Neural cell (in vitro differentiated cells): ENCODE measurements at regions not wholly inside any gene's neighbourhood (a gene's known extent, or its start where the extent isn't known, plus 50 kb on each side); places are given as distances from the start of the nearest gene placed in this dataset.

Experiments used
- EP300 ChIP-seq: fragments of 450-650 bp; conservative IDR thresholded peaks from 2 replicates; pipeline ENCODE4 v1.6.1; 2014; ENCODE audit warnings: antibody characterized with exemption, mild to moderate bottlenecking, moderate library complexity; ENCODE audit not compliant: poor library complexity, severe bottlenecking
- EZH2 ChIP-seq: fragments of 200-600, 300-800 bp; shearing (Covaris generic), sonication (generic); IDR thresholded peaks from 2 replicates; pipeline ENCODE4 v1.6.1; 2014; ENCODE audit warnings: antibody characterized with exemption, low read length, borderline replicate concordance, mild to moderate bottlenecking; ENCODE audit not compliant: insufficient read depth, poor library complexity, severe bottlenecking
- POLR2AphosphoS5 ChIP-seq: IDR thresholded peaks from 2 replicates; pipeline ENCODE4 v1.6.1; 2012
- SMC3 ChIP-seq: fragments of 450-650 bp; conservative IDR thresholded peaks from 2 replicates; pipeline ENCODE4 v1.6.1; 2014; ENCODE audit warnings: antibody characterized with exemption, mild to moderate bottlenecking, moderate library complexity; ENCODE audit not compliant: poor library complexity
- TF ChIP-seq, protein P1 (sequence below): fragments of 450-650 bp; IDR thresholded peaks from 2 replicates; pipeline ENCODE4 v1.5.1; 2014; ENCODE audit warnings: antibody characterized with exemption, mild to moderate bottlenecking, moderate library complexity; ENCODE audit not compliant: poor library complexity, severe bottlenecking

GRCh38 chr11:107275632-107276031, 182.0 kb downstream of the CWF19L2 start:
- TF ChIP-seq, protein P1, sequence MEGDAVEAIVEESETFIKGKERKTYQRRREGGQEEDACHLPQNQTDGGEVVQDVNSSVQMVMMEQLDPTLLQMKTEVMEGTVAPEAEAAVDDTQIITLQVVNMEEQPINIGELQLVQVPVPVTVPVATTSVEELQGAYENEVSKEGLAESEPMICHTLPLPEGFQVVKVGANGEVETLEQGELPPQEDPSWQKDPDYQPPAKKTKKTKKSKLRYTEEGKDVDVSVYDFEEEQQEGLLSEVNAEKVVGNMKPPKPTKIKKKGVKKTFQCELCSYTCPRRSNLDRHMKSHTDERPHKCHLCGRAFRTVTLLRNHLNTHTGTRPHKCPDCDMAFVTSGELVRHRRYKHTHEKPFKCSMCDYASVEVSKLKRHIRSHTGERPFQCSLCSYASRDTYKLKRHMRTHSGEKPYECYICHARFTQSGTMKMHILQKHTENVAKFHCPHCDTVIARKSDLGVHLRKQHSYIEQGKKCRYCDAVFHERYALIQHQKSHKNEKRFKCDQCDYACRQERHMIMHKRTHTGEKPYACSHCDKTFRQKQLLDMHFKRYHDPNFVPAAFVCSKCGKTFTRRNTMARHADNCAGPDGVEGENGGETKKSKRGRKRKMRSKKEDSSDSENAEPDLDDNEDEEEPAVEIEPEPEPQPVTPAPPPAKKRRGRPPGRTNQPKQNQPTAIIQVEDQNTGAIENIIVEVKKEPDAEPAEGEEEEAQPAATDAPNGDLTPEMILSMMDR = no peak
- TF ChIP-seq SMC3 (no peak), EZH2 (no peak), EP300 (no peak), POLR2AphosphoS5 (no peak)
